ENCODE measurements at regions not wholly inside any gene's neighbourhood (a gene's known extent, or its start where the extent isn't known, plus 50 kb on each side); places are given as distances from the start of the nearest gene placed in this dataset.

- POLR2A ChIA-PET (ENCODE audit: unreplicated experiment), result no interaction called here
- Histone ChIP-seq H3K27me3 (ENCODE audit: low read length) (no peaks in the 10 kb centered on the region), H3K9me3 (ENCODE audit: low read length) (no peaks in the 10 kb centered on the region), H3K4me3 (ENCODE audit: low read length) (no peak overlapping the region), H2AFZ (ENCODE audit: low read length) (no peak overlapping the region), H3K9ac (ENCODE audit: low read length) (no peak overlapping the region), H3K4me1 (ENCODE audit: insufficient read depth, low read length) (no peaks in the 10 kb centered on the region), H3K79me2 (ENCODE audit: low read length) (no peaks in the 10 kb centered on the region), H3K27ac (ENCODE audit: low read length) (no peak overlapping the region), H3K4me2 (ENCODE audit: low read length) (no peak overlapping the region), H3K36me3 (ENCODE audit: low read depth, low read length) (no peaks in the 10 kb centered on the region), H4K20me1 (ENCODE audit: low read length) (no peaks in the 10 kb centered on the region), H3F3A (ENCODE audit: low read length, unreplicated experiment) (no peaks in the 10 kb centered on the region), H3K9me2 (replicated peaks; ENCODE audit: low read length) (no peaks in the 10 kb centered on the region)
- intact Hi-C loops (cut with micrococcal nuclease), result no loop called here
- TF ChIP-seq EZH2phosphoT487 (IDR thresholded peaks at IDR 0.05; ENCODE audit: borderline replicate concordance, low read length) (no peak), CTCF (conservative IDR thresholded peaks at IDR 0.05; ENCODE audit: low read depth, low read length) (no peak), EZH2 (IDR thresholded peaks at IDR 0.05; ENCODE audit: low read length, unreplicated experiment) (no peak)
- DNase-seq, result no peak
- CTCF ChIA-PET, result no interaction called here
- no peak for ATAC-seq
- BruUV-seq (replicated peaks), result no TSS peak
Observed at GRCh38 chr4:115275615-115276014, 162.2 kb upstream of the NDST4 start.

- ATAC-seq (no peak), DNase-seq (no peak)
- no peak overlapping the region for H3K9ac ChIP-seq (ENCODE audit: low read length)
- no peak overlapping the region for H3K27ac ChIP-seq (ENCODE audit: low read length)
- H2AFZ ChIP-seq (ENCODE audit: low read length), result no peak overlapping the region
- H3K4me1 ChIP-seq (ENCODE audit: insufficient read depth, low read length), result no peaks in the 10 kb centered on the region
- no peaks in the 10 kb centered on the region for H3K9me3 ChIP-seq (ENCODE audit: low read length)
- ChIA-PET CTCF (no interaction called here), POLR2A (ENCODE audit: unreplicated experiment) (no interaction called here)
- intact Hi-C loops (cut with micrococcal nuclease), result no loop called here
- no peaks in the 10 kb centered on the region for H3K9me2 ChIP-seq (replicated peaks; ENCODE audit: low read length)
- BruUV-seq (replicated peaks), result no TSS peak
- H3F3A ChIP-seq (ENCODE audit: low read length, unreplicated experiment), result no peaks in the 10 kb centered on the region
- no peaks in the 10 kb centered on the region for H3K79me2 ChIP-seq (ENCODE audit: low read length)
- H4K20me1 ChIP-seq (ENCODE audit: low read length), result no peaks in the 10 kb centered on the region
- H3K27me3 ChIP-seq (ENCODE audit: low read length), result no peaks in the 10 kb centered on the region
- no peak overlapping the region for H3K4me3 ChIP-seq (ENCODE audit: low read length)
- no peak for TF ChIP-seq EZH2phosphoT487 (IDR thresholded peaks at IDR 0.05; ENCODE audit: borderline replicate concordance, low read length)
- no peak for TF ChIP-seq CTCF (conservative IDR thresholded peaks at IDR 0.05; ENCODE audit: low read depth, low read length)
- no peak for TF ChIP-seq EZH2 (IDR thresholded peaks at IDR 0.05; ENCODE audit: low read length, unreplicated experiment)
- no peaks in the 10 kb centered on the region for H3K36me3 ChIP-seq (ENCODE audit: low read depth, low read length)
- H3K4me2 ChIP-seq (ENCODE audit: low read length), result no peak overlapping the region
Observed at GRCh38 chr4:115274545-115274944, 161.1 kb upstream of the NDST4 start.

- Histone ChIP-seq H3K4me3 (ENCODE audit: low read length) (no peak overlapping the region), H3F3A (ENCODE audit: low read length, unreplicated experiment) (no peaks in the 10 kb centered on the region), H4K20me1 (ENCODE audit: low read length) (no peaks in the 10 kb centered on the region), H2AFZ (ENCODE audit: low read length) (no peak overlapping the region), H3K27ac (ENCODE audit: low read length) (no peak overlapping the region), H3K79me2 (ENCODE audit: low read length) (no peaks in the 10 kb centered on the region), H3K9ac (ENCODE audit: low read length) (no peak overlapping the region), H3K36me3 (ENCODE audit: low read depth, low read length) (no peaks in the 10 kb centered on the region), H3K4me2 (ENCODE audit: low read length) (no peak overlapping the region), H3K9me3 (ENCODE audit: low read length) (no peaks in the 10 kb centered on the region), H3K27me3 (ENCODE audit: low read length) (no peaks in the 10 kb centered on the region), H3K9me2 (replicated peaks; ENCODE audit: low read length) (no peaks in the 10 kb centered on the region), H3K4me1 (ENCODE audit: insufficient read depth, low read length) (no peaks in the 10 kb centered on the region)
- ATAC-seq (no peak), DNase-seq (no peak)
- ChIA-PET POLR2A (ENCODE audit: unreplicated experiment) (no interaction called here), CTCF (no interaction called here)
- TF ChIP-seq CTCF (conservative IDR thresholded peaks at IDR 0.05; ENCODE audit: low read depth, low read length), result no peak
- TF ChIP-seq EZH2phosphoT487 (IDR thresholded peaks at IDR 0.05; ENCODE audit: borderline replicate concordance, low read length), result no peak
- no peak for TF ChIP-seq EZH2 (IDR thresholded peaks at IDR 0.05; ENCODE audit: low read length, unreplicated experiment)
- no TSS peak for BruUV-seq (replicated peaks)
- intact Hi-C loops (cut with micrococcal nuclease), result no loop called here
Observed at GRCh38 chr4:115272594-115272993, 159.2 kb upstream of the NDST4 start.

Data from PC-3 (cell line).